ENCODE measurements at regions not wholly inside any gene's neighbourhood (a gene's known extent, or its start where the extent isn't known, plus 50 kb on each side); places are given as distances from the start of the nearest gene placed in this dataset.

GRCh38 chr5:33046091-33046490, 335.0 kb downstream of the NPR3 start:
- H3K27ac ChIP-seq = no peak overlapping the region
- H4K20me1 ChIP-seq (ENCODE audit: insufficient read depth) = no peaks in the 10 kb centered on the region
- no peak overlapping the region for H3K4me3 ChIP-seq (IDR thresholded peaks at IDR 0.05; ENCODE audit: insufficient read depth, low read depth, low read length)
- no peaks in the 10 kb centered on the region for H3K79me2 ChIP-seq (ENCODE audit: insufficient read depth, low read depth)
- H3K27me3 ChIP-seq (ENCODE audit: insufficient read depth, low read depth) = no peaks in the 10 kb centered on the region
- H3K4me1 ChIP-seq (ENCODE audit: low read depth, poor library complexity, severe bottlenecking) = no peaks in the 10 kb centered on the region
- H3K9ac ChIP-seq = no peak overlapping the region
- TF ChIP-seq, protein P1, sequence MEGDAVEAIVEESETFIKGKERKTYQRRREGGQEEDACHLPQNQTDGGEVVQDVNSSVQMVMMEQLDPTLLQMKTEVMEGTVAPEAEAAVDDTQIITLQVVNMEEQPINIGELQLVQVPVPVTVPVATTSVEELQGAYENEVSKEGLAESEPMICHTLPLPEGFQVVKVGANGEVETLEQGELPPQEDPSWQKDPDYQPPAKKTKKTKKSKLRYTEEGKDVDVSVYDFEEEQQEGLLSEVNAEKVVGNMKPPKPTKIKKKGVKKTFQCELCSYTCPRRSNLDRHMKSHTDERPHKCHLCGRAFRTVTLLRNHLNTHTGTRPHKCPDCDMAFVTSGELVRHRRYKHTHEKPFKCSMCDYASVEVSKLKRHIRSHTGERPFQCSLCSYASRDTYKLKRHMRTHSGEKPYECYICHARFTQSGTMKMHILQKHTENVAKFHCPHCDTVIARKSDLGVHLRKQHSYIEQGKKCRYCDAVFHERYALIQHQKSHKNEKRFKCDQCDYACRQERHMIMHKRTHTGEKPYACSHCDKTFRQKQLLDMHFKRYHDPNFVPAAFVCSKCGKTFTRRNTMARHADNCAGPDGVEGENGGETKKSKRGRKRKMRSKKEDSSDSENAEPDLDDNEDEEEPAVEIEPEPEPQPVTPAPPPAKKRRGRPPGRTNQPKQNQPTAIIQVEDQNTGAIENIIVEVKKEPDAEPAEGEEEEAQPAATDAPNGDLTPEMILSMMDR (conservative IDR thresholded peaks at IDR 0.05; ENCODE audit: low read depth, low read length) = no peak
- H3K4me2 ChIP-seq = no peak overlapping the region
- H3K36me3 ChIP-seq (ENCODE audit: insufficient read depth) = no peaks in the 10 kb centered on the region
- H2AFZ ChIP-seq (ENCODE audit: low read depth) = no peak overlapping the region

DNA sequence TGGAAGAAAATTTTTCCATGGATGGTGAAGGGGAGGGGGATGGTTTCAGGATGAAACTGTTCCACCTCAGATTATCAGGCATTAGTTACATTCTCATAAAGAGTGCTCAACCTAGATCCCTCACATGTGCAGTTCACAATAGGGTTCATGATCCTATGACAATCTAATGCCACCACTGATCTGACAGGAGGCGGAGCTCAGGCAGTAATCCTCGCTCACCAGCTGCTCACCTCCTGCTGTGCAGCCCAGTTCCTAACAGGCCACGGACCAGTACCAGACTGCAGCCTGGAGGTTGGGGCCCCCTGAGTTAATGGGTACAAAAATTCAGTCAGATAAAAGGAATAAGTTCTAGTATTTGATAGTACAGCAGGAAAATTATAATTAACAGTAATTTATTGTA, 337.2 kb downstream of the NPR3 start:
- TF ChIP-seq, protein P1 (conservative IDR thresholded peaks at IDR 0.05; ENCODE audit: low read depth, low read length) = no peak
- no peak overlapping the region for H3K4me3 ChIP-seq (IDR thresholded peaks at IDR 0.05; ENCODE audit: insufficient read depth, low read depth, low read length)
- H2AFZ ChIP-seq (ENCODE audit: low read depth) = no peak overlapping the region
- no peaks in the 10 kb centered on the region for H4K20me1 ChIP-seq (ENCODE audit: insufficient read depth)
- H3K4me2 ChIP-seq = no peak overlapping the region
- no peaks in the 10 kb centered on the region for H3K4me1 ChIP-seq (ENCODE audit: low read depth, poor library complexity, severe bottlenecking)
- no peaks in the 10 kb centered on the region for H3K36me3 ChIP-seq (ENCODE audit: insufficient read depth)
- no peak overlapping the region for H3K27ac ChIP-seq
- H3K9ac ChIP-seq = no peak overlapping the region
- H3K27me3 ChIP-seq (ENCODE audit: insufficient read depth, low read depth) = no peaks in the 10 kb centered on the region
- no peaks in the 10 kb centered on the region for H3K79me2 ChIP-seq (ENCODE audit: insufficient read depth, low read depth)

DNA sequence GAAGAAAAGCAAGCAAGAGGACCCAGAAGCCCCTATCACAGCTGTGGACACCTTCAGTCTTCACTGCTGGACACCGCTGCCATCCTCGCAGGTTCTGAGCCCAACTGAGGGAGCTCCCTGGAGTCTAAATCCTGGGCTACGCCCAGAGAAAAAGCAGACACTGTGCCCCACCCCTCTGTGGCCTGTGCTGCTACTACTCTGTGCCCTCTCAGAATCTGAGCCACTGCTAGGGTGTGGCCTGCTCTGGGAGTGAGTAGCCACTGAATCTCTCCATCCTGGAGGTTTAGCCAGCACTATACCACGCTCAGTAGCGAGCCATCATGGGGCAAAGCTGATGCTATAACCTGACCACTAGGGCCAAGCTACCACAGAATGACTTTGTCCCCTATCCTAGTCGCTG, 338.2 kb downstream of the NPR3 start:
- H2AFZ ChIP-seq (ENCODE audit: low read depth) = no peak overlapping the region
- no peak overlapping the region for H3K27ac ChIP-seq
- no peaks in the 10 kb centered on the region for H3K27me3 ChIP-seq (ENCODE audit: insufficient read depth, low read depth)
- H4K20me1 ChIP-seq (ENCODE audit: insufficient read depth) = no peaks in the 10 kb centered on the region
- no peaks in the 10 kb centered on the region for H3K36me3 ChIP-seq (ENCODE audit: insufficient read depth)
- H3K4me3 ChIP-seq (IDR thresholded peaks at IDR 0.05; ENCODE audit: insufficient read depth, low read depth, low read length) = no peak overlapping the region
- no peak overlapping the region for H3K9ac ChIP-seq
- H3K4me1 ChIP-seq (ENCODE audit: low read depth, poor library complexity, severe bottlenecking) = no peaks in the 10 kb centered on the region
- no peak overlapping the region for H3K4me2 ChIP-seq
- H3K79me2 ChIP-seq (ENCODE audit: insufficient read depth, low read depth) = no peaks in the 10 kb centered on the region
- TF ChIP-seq, protein P1 (conservative IDR thresholded peaks at IDR 0.05; ENCODE audit: low read depth, low read length) = no peak

DNA sequence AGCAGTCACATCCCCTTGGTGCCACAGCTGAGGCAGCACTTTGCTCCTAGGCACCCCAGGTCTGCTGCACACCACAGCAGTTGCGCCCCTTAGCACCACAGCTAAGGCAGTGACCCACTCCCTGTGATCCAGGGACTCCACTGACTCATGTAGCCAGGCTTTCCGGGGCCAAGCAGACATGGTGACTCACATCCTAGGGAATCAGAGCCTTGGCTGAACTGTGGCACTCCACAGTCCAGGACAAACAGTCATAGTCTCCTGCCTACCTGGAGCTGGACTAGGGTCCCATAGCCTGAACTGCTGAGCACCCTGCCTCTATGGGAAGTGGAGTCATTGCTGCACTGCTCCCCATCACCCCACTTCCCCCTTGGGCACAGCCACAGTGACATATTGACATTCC, 338.7 kb downstream of the NPR3 start:
- Histone ChIP-seq H3K4me1 (ENCODE audit: low read depth, poor library complexity, severe bottlenecking) (no peaks in the 10 kb centered on the region), H3K27ac (no peak overlapping the region), H2AFZ (ENCODE audit: low read depth) (no peak overlapping the region), H4K20me1 (ENCODE audit: insufficient read depth) (no peaks in the 10 kb centered on the region), H3K9ac (no peak overlapping the region), H3K79me2 (ENCODE audit: insufficient read depth, low read depth) (no peaks in the 10 kb centered on the region), H3K36me3 (ENCODE audit: insufficient read depth) (no peaks in the 10 kb centered on the region), H3K27me3 (ENCODE audit: insufficient read depth, low read depth) (no peaks in the 10 kb centered on the region), H3K4me2 (no peak overlapping the region), H3K4me3 (IDR thresholded peaks at IDR 0.05; ENCODE audit: insufficient read depth, low read depth, low read length) (no peak overlapping the region)
- TF ChIP-seq, protein P1 (conservative IDR thresholded peaks at IDR 0.05; ENCODE audit: low read depth, low read length) = no peak

- H4K20me1 ChIP-seq (ENCODE audit: insufficient read depth) = no peaks in the 10 kb centered on the region
- no peak overlapping the region for H3K4me3 ChIP-seq (IDR thresholded peaks at IDR 0.05; ENCODE audit: insufficient read depth, low read depth, low read length)
- no peak overlapping the region for H3K27ac ChIP-seq
- no peaks in the 10 kb centered on the region for H3K4me1 ChIP-seq (ENCODE audit: low read depth, poor library complexity, severe bottlenecking)
- no peak overlapping the region for H2AFZ ChIP-seq (ENCODE audit: low read depth)
- no peaks in the 10 kb centered on the region for H3K27me3 ChIP-seq (ENCODE audit: insufficient read depth, low read depth)
- H3K36me3 ChIP-seq (ENCODE audit: insufficient read depth) = no peaks in the 10 kb centered on the region
- no peak overlapping the region for H3K9ac ChIP-seq
- no peaks in the 10 kb centered on the region for H3K79me2 ChIP-seq (ENCODE audit: insufficient read depth, low read depth)
- no peak overlapping the region for H3K4me2 ChIP-seq
- TF ChIP-seq, protein P1 (conservative IDR thresholded peaks at IDR 0.05; ENCODE audit: low read depth, low read length) = no peak
Measured at GRCh38 chr5:33059081-33059480, 348.0 kb downstream of the NPR3 start.

Measured in KMS-11 (cell line).